Left kidney (tissue), 1 donor: ENCODE measurements at regions not wholly inside any gene's neighbourhood (a gene's known extent, or its start where the extent isn't known, plus 50 kb on each side); places are given as distances from the start of the nearest gene placed in this dataset.
"Not testable (repeated sequence)": the region's sequence is repeated elsewhere in the genome, so short reads cannot be mapped to it uniquely, and the experiment has no call there.

ENCODE experiments used
- DNase-seq: peaks from one replicate; pipeline ENCODE4 v3.0.0-alpha.2; 2013

- no peak for DNase-seq
Measured at GRCh38 chr5:84783003-84783402, 398.3 kb upstream of the EDIL3 start.

- no peak for DNase-seq
Measured at GRCh38 chr5:84779186-84779585, 394.5 kb upstream of the EDIL3 start.

- DNase-seq: no peak
Measured at GRCh38 chr5:84764227-84764626, 379.5 kb upstream of the EDIL3 start.

GRCh38 chr5:84758008-84758407 lies 373.3 kb upstream of the EDIL3 start:
- DNase-seq: no peak

GRCh38 chr5:84752780-84753179 lies 368.1 kb upstream of the EDIL3 start:
- no peak for DNase-seq

GRCh38 chr5:84748313-84748712 lies 363.6 kb upstream of the EDIL3 start:
- DNase-seq: no peak

DNA sequence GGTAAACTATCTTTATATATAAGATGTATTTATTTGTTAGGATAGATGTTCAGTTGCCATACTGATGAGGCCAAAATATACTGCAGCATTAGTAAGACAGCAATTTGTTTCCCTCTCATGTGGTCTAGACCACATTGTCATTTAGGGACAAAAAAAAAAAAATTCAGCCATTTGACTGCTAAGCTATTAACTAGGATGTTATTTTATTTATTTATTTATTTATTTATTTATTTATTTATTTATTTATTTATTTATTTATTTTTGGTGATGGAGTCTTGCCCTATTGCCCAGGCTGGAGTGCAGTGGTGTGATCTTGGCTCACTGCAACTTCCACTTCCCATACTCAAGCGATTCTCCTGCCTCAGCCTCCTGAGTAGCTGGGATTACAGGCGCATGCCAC lies 361.6 kb upstream of the EDIL3 start:
- DNase-seq: not testable (repeated sequence)

DNA sequence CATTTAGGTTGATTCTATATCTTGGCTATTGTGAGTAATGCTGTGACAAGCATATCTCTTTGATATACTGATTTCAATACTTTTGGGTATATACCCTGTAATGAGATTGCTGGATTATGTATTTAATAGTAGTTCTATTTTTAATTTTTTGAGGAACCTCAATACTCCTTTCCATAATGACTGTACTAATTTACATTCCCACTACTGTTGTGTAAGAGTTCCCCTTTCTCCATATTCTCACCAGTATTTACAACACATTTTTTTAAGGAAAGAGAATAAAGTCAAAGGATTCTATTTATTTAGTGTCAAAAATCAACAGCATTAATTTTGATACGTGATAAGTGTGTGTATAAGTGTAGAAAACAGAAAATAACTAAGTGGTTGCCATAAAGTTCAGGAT lies 356.4 kb upstream of the EDIL3 start:
- no peak for DNase-seq

- no peak for DNase-seq
Measured at GRCh38 chr5:84729326-84729725, 344.6 kb upstream of the EDIL3 start.

DNA sequence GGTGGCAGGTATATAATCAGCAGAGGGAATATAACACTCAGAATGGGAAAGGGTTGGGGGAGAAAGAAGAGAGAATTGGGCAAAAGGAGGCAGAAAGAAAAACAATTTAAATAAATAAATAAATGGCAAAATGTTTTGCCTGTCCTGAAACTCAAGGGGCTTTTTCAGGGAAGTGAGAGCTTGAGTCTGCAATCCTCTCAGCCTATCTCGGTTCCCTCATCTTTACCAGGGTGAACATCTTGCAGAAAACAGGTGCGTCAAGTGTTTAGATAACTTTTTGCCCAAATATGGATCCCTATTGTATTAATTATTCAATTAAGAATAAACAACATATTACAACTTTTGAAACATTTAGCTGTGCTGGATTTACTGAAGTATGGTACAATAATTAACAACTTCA lies 343.0 kb upstream of the EDIL3 start:
- DNase-seq: no peak

DNA sequence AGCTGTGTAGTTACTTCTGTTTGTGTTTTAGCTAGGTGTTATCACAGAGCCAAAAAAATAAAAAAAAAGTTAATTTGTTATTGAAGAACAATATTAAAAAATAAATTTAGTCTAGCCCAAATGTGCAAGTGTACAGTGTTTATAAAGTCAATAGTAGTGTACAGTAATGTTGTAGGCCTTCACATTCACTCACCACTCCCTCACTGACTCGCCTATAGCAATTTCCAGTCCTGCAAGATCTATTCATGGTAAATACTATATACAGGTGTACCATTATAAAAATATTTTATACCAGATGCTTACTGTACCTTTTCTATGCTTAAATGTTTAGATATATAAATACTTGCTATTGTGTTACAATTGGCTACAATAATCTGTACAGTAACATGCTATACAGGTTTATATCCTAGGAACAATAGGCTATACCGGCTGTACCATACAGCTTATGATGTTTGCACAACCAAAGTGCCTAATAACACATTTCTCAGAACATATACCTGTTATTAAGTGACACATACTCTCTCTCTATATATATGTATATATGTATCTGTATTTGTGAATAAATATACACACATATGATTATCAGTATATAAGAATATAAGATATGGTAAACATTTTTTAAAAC lies 341.4 kb upstream of the EDIL3 start:
- DNase-seq: no peak

- DNase-seq: no peak
Measured at GRCh38 chr5:84724683-84725082, 340.0 kb upstream of the EDIL3 start.

DNA sequence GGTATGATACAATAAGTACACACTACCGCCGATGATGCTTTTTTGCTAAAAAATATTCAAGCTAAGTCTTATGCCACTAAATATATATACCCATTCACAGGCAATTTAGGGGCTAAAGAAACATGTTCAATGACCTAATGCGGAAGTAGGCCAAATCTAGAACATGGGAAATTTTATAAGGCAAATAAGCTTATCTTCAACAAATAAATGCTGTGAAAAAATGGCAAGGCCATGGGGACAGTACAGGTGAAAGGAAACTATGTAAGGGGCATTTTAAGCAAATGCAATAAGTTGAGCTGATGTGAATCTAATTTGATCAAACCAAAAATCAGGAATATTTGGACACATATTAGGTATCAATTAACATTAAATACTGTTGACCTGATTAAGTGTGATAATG lies 339.5 kb upstream of the EDIL3 start:
- DNase-seq: no peak

GRCh38 chr5:84718377-84718776 lies 333.7 kb upstream of the EDIL3 start:
- DNase-seq: no peak

- no peak for DNase-seq
Measured at GRCh38 chr5:84715686-84716085, 331.0 kb upstream of the EDIL3 start.

GRCh38 chr5:84715091-84715490 lies 330.4 kb upstream of the EDIL3 start:
- DNase-seq: no peak

DNA sequence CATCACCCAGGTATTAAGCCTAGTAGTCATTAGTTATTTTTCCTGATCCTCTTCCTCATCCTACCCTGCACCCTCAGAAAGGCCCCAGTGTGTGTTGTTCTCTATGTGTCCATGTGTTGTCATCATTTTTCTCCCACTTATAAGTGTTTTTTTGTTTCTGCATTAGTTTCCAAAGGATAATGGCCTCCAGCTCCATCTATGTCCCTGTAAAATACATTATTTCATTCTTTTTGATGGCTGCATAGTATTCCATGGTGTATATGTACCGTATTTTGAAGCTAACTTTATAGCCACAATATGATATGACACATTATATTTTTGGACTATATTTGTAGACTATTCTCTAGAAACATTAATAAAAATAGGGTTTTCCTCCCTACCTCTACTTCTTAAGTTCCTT lies 324.4 kb upstream of the EDIL3 start:
- no peak for DNase-seq

GRCh38 chr5:84706678-84707641 lies 322.3 kb upstream of the EDIL3 start:
- DNase-seq: no peak

DNA sequence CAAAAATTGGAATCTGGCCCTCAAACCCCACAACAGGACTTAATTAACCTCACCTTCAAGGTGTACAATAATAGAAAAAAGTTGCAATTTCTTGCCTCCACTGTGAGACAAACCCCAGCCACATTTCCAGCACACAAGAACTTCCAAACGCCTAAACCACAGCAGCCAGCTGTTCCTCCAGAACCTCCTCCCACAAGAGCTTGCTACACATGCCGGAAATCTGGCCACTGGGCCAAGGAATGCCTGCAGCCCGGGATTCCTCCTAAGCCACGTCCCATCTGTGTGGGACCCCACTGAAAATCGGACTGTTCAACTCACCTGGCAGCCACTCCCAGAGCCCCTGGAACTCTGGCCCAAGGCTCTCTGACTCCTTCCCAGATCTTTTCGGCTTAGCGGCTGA lies 315.9 kb upstream of the EDIL3 start:
- not testable (repeated sequence) for DNase-seq

DNA sequence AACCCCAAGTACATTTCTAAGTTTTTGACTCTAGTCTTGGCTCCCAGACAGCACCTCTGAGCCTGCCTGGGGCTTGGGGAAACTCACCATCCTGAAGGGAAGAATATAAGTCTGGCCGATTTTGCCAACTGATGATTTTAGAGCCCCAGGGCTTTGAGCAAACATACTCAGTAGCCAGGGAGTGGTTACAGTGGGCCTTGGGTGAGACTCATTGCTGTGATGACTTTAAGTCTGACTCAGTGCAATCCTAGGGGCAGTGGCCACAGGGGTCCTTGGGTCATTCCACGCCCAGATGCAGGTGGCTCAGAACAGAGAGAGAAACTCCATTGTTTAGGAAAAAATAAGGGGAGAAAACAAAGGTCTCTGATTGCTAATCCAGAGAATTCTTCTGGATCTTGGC lies 312.0 kb upstream of the EDIL3 start:
- no peak for DNase-seq

- no peak for DNase-seq
Measured at GRCh38 chr5:84695330-84695729, 310.6 kb upstream of the EDIL3 start.

- no peak for DNase-seq
Measured at GRCh38 chr5:84693256-84693655, 308.6 kb upstream of the EDIL3 start.

- no peak for DNase-seq
Measured at GRCh38 chr5:84688566-84688965, 303.9 kb upstream of the EDIL3 start.
